ENCODE measurements at regions not wholly inside any gene's neighbourhood (a gene's known extent, or its start where the extent isn't known, plus 50 kb on each side); places are given as distances from the start of the nearest gene placed in this dataset.

- no peaks in the 10 kb centered on the region for H3K36me3 Mint-ChIP-seq (ENCODE audit: insufficient read depth, unreplicated experiment)
- no peak for DNase-seq
- H3K9me3 Mint-ChIP-seq (ENCODE audit: low read depth, unreplicated experiment): no peaks in the 10 kb centered on the region
- H3K4me1 Mint-ChIP-seq (ENCODE audit: low read depth, unreplicated experiment): no peaks in the 10 kb centered on the region
- no peak overlapping the region for H3K4me3 Mint-ChIP-seq (ENCODE audit: low read depth, unreplicated experiment)
- H3K27ac Mint-ChIP-seq (ENCODE audit: unreplicated experiment): no peak overlapping the region
- intact Hi-C loops (cut with micrococcal nuclease; ENCODE audit: unreplicated experiment): no loop called here
- CTCF ChIA-PET: interaction anchor here (1.0 kb wide), 1 partner anchor 395 kb away, joined by 3 read pairs; no protein-coding TSS in a partner anchor
- BruUV-seq (replicated peaks): no TSS peak
- no peak for TF ChIP-seq CTCF (IDR thresholded peaks at IDR 0.05; ENCODE audit: unreplicated experiment)
- peaks cover 40% of the 10 kb centered on the region for H3K27me3 Mint-ChIP-seq (ENCODE audit: unreplicated experiment)
Observed at GRCh38 chr10:84607044-84607443, 278.7 kb downstream of the CCSER2 start.

- no peaks in the 10 kb centered on the region for H3K9me3 Mint-ChIP-seq (ENCODE audit: low read depth, unreplicated experiment)
- TF ChIP-seq CTCF (IDR thresholded peaks at IDR 0.05; ENCODE audit: unreplicated experiment): no peak
- intact Hi-C loops (cut with micrococcal nuclease; ENCODE audit: unreplicated experiment): no loop called here
- no peak for DNase-seq
- H3K36me3 Mint-ChIP-seq (ENCODE audit: insufficient read depth, unreplicated experiment): no peaks in the 10 kb centered on the region
- no TSS peak for BruUV-seq (replicated peaks)
- H3K4me1 Mint-ChIP-seq (ENCODE audit: low read depth, unreplicated experiment): no peaks in the 10 kb centered on the region
- peaks cover 44% of the 10 kb centered on the region for H3K27me3 Mint-ChIP-seq (ENCODE audit: unreplicated experiment)
- CTCF ChIA-PET: interaction anchor here (0.5 to 1.0 kb wide), 2 partner anchors 10 to 395 kb away, joined by 3 read pairs; no protein-coding TSS in a partner anchor
- no peak overlapping the region for H3K4me3 Mint-ChIP-seq (ENCODE audit: low read depth, unreplicated experiment)
- H3K27ac Mint-ChIP-seq (ENCODE audit: unreplicated experiment): no peak overlapping the region
Observed at GRCh38 chr10:84607523-84607922, 279.1 kb downstream of the CCSER2 start.

GRCh38 chr10:84608126-84608525, 279.7 kb downstream of the CCSER2 start:
- no TSS peak for BruUV-seq (replicated peaks)
- DNase-seq: no peak
- no peak overlapping the region for H3K4me3 Mint-ChIP-seq (ENCODE audit: low read depth, unreplicated experiment)
- intact Hi-C loops (cut with micrococcal nuclease; ENCODE audit: unreplicated experiment): no loop called here
- H3K36me3 Mint-ChIP-seq (ENCODE audit: insufficient read depth, unreplicated experiment): no peaks in the 10 kb centered on the region
- H3K4me1 Mint-ChIP-seq (ENCODE audit: low read depth, unreplicated experiment): no peaks in the 10 kb centered on the region
- TF ChIP-seq CTCF (IDR thresholded peaks at IDR 0.05; ENCODE audit: unreplicated experiment): no peak
- no peak overlapping the region for H3K27ac Mint-ChIP-seq (ENCODE audit: unreplicated experiment)
- CTCF ChIA-PET: no interaction called here
- H3K9me3 Mint-ChIP-seq (ENCODE audit: low read depth, unreplicated experiment): no peaks in the 10 kb centered on the region
- peaks cover 50% of the 10 kb centered on the region for H3K27me3 Mint-ChIP-seq (ENCODE audit: unreplicated experiment)

GRCh38 chr10:84613336-84614021, 285.1 kb downstream of the CCSER2 start:
- no peaks in the 10 kb centered on the region for H3K9me3 Mint-ChIP-seq (ENCODE audit: low read depth, unreplicated experiment)
- H3K27me3 Mint-ChIP-seq (ENCODE audit: unreplicated experiment): peaks cover 48% of the 10 kb centered on the region
- no peaks in the 10 kb centered on the region for H3K36me3 Mint-ChIP-seq (ENCODE audit: insufficient read depth, unreplicated experiment)
- intact Hi-C loops (cut with micrococcal nuclease; ENCODE audit: unreplicated experiment): loop anchor here (1.0 kb wide), 2 partner anchors 103 to 130 kb away; no protein-coding TSS in a partner anchor
- CTCF ChIA-PET: interaction anchor here (1.0 to 1.5 kb wide), 6 partner anchors 19 to 207 kb away, joined by 3 to 8 read pairs (median 5); no protein-coding TSS in a partner anchor
- H3K4me1 Mint-ChIP-seq (ENCODE audit: low read depth, unreplicated experiment): no peaks in the 10 kb centered on the region
- TF ChIP-seq CTCF (IDR thresholded peaks at IDR 0.05; ENCODE audit: unreplicated experiment): peak; percentile 44
- H3K4me3 Mint-ChIP-seq (ENCODE audit: low read depth, unreplicated experiment): no peak overlapping the region
- DNase-seq: peak; percentile 56
- H3K27ac Mint-ChIP-seq (ENCODE audit: unreplicated experiment): no peak overlapping the region
- BruUV-seq (replicated peaks): no TSS peak
